ENCODE measurements at regions not wholly inside any gene's neighbourhood (a gene's known extent, or its start where the extent isn't known, plus 50 kb on each side); places are given as distances from the start of the nearest gene placed in this dataset.

DNA sequence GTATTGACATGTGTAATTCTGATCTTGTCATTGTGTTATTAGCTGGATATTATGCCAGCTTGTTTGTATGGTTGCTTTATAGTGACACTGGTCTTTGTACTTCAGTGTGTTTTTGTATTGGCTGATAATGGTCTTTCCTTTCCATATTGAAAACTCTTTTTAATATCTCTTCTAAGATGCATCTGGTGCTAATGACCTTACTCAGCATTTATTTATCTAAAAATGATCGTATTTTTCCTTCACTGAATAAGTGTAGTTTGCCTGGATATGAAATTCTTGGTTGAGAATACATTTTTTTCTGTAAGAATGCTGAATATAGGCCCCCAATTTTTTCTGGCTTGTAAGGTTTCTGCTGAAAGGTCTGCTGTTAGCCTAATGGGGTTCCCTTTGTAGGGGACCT lies 465.5 kb upstream of the TMPRSS15 start:
- intact Hi-C loops (cut with DNase I; ENCODE audit: low total_unique reads), result no loop called here
- DNase-seq, result no peak
- WGBS, 2 donors, result 0 to 71% methylated on average over 1 of the region's 1 CpG
- no peak for TF ChIP-seq CTCF (IDR thresholded peaks at IDR 0.05)
- Histone ChIP-seq H3K4me1 (no peaks in the 10 kb centered on the region), H3K9me3 (no peaks in the 10 kb centered on the region), H3K27ac (no peak overlapping the region), H3K36me3 (ENCODE audit: low read depth, missing control alignments) (no peaks in the 10 kb centered on the region), H3K27me3 (no peaks in the 10 kb centered on the region), H3K4me3 (no peak overlapping the region)

GRCh38 chr21:18877917-18878316 lies 474.3 kb upstream of the TMPRSS15 start:
- H3K36me3 ChIP-seq (ENCODE audit: low read depth, missing control alignments), result no peaks in the 10 kb centered on the region
- H3K9me3 ChIP-seq, result no peaks in the 10 kb centered on the region
- 55 to 73% methylated on average over 9 of the region's 9 CpGs for WGBS, 2 donors
- H3K27me3 ChIP-seq, result no peaks in the 10 kb centered on the region
- H3K4me3 ChIP-seq, result no peak overlapping the region
- H3K27ac ChIP-seq, result no peak overlapping the region
- intact Hi-C loops (cut with DNase I; ENCODE audit: low total_unique reads), result no loop called here
- TF ChIP-seq POLR2A (IDR thresholded peaks at IDR 0.05) (no peak), CTCF (IDR thresholded peaks at IDR 0.05) (no peak)
- no peaks in the 10 kb centered on the region for H3K4me1 ChIP-seq
- DNase-seq, result no peak

DNA sequence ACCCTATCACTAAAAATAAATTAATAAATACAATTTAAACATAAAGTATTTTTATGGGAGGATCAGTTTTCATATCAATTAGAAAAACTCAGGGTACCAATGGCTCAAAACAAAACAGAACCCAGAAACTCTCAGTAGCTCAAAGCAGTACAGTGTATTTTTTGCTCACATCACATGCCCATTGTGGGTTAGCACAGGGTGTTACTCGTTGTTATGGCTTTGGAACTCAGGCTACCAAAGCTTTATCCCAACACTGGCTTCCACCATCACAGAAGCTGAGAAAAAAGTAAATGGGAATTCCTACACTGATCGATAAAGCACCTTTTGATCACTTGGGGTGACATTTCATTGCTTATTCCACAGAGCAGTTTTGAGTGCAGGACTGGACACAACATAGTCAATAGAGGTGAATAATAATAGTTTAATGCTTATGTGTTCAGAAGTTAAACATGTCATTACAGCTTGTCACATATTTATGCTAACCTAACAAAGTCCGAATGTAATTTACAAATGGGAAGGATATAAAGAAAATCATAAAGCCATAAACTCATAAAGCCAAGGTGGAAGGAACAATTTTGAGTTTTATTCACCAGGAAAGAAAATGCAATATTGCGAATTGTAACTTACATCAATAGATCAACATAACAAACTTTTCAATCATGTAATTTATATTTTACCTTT lies 484.5 kb upstream of the TMPRSS15 start:
- no peak overlapping the region for H3K27ac ChIP-seq
- intact Hi-C loops (cut with DNase I; ENCODE audit: low total_unique reads), result no loop called here
- H3K4me3 ChIP-seq, result no peak overlapping the region
- TF ChIP-seq CTCF (IDR thresholded peaks at IDR 0.05), result no peak
- no peak for TF ChIP-seq POLR2A (IDR thresholded peaks at IDR 0.05)
- no peaks in the 10 kb centered on the region for H3K36me3 ChIP-seq (ENCODE audit: low read depth, missing control alignments)
- H3K9me3 ChIP-seq, result no peaks in the 10 kb centered on the region
- no peaks in the 10 kb centered on the region for H3K4me1 ChIP-seq
- no peak for DNase-seq
- no peaks in the 10 kb centered on the region for H3K27me3 ChIP-seq
- WGBS, 2 donors, result 84 to 93% methylated on average over 4 of the region's 4 CpGs

GRCh38 chr21:18893406-18893805 lies 489.8 kb upstream of the TMPRSS15 start:
- no peaks in the 10 kb centered on the region for H3K4me1 ChIP-seq
- no peak for DNase-seq
- WGBS, 2 donors, result 90% methylated on average over 2 of the region's 2 CpGs
- no peaks in the 10 kb centered on the region for H3K27me3 ChIP-seq
- H3K4me3 ChIP-seq, result no peak overlapping the region
- no peak overlapping the region for H3K27ac ChIP-seq
- no peak for TF ChIP-seq POLR2A (IDR thresholded peaks at IDR 0.05)
- TF ChIP-seq CTCF (IDR thresholded peaks at IDR 0.05), result no peak
- no peaks in the 10 kb centered on the region for H3K9me3 ChIP-seq
- intact Hi-C loops (cut with DNase I; ENCODE audit: low total_unique reads), result no loop called here
- no peaks in the 10 kb centered on the region for H3K36me3 ChIP-seq (ENCODE audit: low read depth, missing control alignments)

DNA sequence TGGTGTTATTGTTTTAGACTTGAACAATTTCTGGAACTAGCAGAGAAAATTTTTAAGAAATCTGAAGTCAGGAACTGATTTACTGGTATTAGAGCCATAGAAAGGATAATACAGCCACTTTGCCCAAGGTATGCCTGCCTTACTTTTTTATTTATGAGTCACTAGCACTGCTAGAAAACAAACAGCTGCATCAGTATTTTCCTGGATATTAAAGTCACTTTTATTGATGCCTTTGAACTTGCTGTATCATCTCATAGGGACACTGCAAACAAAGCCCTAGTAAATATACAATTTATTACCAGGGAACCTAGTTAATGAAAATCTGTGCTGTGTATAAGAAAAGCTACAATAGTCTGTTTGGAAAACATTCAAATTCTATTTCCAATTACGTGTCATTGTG lies 490.8 kb upstream of the TMPRSS15 start:
- intact Hi-C loops (cut with DNase I; ENCODE audit: low total_unique reads), result no loop called here
- DNase-seq, result no peak
- H3K9me3 ChIP-seq, result no peaks in the 10 kb centered on the region
- H3K36me3 ChIP-seq (ENCODE audit: low read depth, missing control alignments), result no peaks in the 10 kb centered on the region
- no peak overlapping the region for H3K27ac ChIP-seq
- H3K27me3 ChIP-seq, result no peaks in the 10 kb centered on the region
- no peak overlapping the region for H3K4me3 ChIP-seq
- TF ChIP-seq POLR2A (IDR thresholded peaks at IDR 0.05) (no peak), CTCF (IDR thresholded peaks at IDR 0.05) (no peak)
- no peaks in the 10 kb centered on the region for H3K4me1 ChIP-seq
- WGBS, 2 donors, result 32 to 68% methylated on average over 1 of the region's 1 CpG
